ENCODE measurements at regions not wholly inside any gene's neighbourhood (a gene's known extent, or its start where the extent isn't known, plus 50 kb on each side); places are given as distances from the start of the nearest gene placed in this dataset.

DNA sequence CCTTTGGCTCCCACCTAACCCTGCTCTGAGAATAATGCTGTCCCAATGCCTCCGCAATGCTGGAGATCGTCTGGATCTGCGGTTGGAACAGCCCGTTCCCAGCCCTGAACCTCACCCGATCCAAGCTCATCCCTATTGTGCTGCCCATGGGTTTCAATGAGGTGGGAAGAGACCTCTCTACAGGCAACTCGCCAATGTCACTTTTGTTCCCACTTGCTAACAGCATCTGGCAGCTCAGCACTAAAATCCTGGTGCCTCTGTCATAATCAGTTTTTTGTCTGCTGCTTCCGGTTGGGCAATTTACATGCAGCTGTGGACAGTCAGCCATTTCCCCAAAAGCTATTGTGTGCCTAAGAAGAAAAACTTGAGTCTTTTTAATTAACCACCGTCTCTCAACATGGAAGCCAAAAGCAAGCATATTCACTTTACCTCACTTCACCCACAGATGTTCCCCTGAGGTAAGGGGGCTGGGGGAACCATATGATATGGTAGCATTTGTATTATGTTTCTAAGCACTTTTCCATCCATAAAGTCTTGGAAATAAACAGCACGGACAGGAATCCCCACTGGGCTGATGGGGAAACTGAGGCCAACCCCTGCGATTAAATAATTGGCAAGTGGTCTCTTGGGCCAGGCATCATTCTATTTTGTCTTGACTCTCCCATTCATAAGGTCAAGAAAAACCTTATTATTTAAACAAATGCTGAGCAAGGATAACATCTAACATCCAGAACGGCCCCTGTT is 159.2 kb upstream of the CDH5 start:
- DNase-seq (ENCODE audit: insufficient read length, low spot score) (no peak), FAIRE-seq (no peak)
- TF ChIP-seq, protein P1, sequence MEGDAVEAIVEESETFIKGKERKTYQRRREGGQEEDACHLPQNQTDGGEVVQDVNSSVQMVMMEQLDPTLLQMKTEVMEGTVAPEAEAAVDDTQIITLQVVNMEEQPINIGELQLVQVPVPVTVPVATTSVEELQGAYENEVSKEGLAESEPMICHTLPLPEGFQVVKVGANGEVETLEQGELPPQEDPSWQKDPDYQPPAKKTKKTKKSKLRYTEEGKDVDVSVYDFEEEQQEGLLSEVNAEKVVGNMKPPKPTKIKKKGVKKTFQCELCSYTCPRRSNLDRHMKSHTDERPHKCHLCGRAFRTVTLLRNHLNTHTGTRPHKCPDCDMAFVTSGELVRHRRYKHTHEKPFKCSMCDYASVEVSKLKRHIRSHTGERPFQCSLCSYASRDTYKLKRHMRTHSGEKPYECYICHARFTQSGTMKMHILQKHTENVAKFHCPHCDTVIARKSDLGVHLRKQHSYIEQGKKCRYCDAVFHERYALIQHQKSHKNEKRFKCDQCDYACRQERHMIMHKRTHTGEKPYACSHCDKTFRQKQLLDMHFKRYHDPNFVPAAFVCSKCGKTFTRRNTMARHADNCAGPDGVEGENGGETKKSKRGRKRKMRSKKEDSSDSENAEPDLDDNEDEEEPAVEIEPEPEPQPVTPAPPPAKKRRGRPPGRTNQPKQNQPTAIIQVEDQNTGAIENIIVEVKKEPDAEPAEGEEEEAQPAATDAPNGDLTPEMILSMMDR (IDR thresholded peaks at IDR 0.05; ENCODE audit: insufficient read depth, missing control alignments): no peak

DNA sequence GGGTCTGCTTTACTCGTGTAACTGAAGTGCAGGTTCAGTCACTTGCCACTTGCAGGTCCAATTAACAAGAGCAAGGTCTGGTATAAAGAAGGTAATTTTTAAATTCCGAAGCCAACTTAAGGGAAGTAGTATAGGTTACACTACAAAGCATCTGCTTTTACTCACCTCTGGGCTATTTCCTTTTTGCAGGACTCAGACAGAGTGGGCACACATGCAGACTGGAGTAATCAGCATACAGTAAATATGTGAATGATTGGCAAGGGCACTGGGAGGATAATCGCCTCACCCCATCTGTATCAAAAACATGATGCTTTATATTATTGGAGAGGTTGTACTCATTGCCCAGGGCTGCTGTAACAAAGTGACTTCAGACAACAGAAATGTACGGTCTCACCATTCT is 160.1 kb upstream of the CDH5 start:
- FAIRE-seq: no peak
- TF ChIP-seq, protein P1 (IDR thresholded peaks at IDR 0.05; ENCODE audit: insufficient read depth, missing control alignments): no peak

DNA sequence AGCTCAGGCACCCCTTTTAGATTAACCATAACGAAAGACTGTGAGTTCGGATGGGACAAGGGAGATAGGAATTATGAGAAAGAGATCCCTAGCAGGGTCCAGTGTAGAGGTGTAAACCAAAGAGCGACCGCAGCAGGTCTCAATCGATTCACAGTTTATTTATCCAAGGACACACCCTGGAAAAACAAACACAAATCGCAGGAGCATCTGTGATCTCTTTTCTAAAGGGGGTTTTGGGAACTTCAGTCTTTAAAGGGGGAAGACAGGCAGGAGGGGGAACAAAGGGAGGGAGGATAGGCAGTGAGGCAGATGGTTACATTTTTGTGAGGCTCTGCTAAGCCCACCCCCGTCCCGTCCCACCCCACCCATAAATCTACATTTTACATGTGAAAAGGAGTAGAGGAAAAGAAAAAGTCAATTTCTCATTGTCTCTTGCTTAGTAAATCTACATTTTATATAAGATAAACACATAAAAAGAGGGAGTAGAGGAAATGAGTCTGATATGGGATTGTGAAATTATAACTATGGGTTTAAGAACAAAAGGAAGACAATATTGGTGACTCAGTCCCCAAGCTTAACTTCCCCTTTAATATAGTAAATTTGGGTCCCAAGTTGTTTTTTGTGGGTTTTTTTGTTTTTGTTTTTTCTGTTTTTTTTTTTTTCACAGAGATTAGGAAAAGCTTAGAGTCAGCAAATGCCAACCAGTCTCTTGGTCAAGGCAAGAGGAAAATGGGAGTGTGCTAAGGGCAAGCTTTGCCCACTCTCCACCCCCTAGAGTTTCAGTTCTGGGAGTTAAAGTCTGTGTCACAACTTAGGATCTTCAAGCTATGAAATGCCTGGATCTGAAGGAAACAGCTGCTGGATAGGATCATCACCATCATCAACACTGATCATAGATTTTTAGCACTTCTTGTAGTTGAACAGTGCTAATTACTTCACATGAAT is 160.9 kb upstream of the CDH5 start:
- no peak for DNase-seq (ENCODE audit: insufficient read length, low spot score)
- TF ChIP-seq, protein P1 (IDR thresholded peaks at IDR 0.05; ENCODE audit: insufficient read depth, missing control alignments): no peak
- no peak for FAIRE-seq

More for the DNA sequence above, 160.1 kb upstream of the CDH5 start:
- no peak for DNase-seq (ENCODE audit: insufficient read length, low spot score)

DNA sequence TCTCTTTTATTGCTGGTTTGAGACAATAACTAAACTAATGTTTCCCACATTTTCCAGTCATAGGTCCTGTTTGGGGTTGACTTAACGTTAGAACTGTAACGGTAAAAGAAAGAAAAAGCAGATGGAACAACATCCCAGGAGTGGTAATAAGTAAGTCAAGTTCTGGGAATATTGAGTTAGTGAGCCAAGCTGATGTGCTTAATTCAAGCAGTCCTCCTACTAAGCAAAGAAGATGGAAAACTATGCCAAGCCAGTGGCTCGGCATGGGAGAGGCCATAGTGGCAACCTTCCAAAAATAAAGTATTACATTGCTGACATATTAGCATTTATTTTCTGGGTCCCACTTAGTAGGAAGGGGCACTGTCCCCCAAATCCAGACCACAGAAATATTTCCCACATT is 161.7 kb upstream of the CDH5 start:
- no peak for FAIRE-seq
- TF ChIP-seq, protein P1 (IDR thresholded peaks at IDR 0.05; ENCODE audit: insufficient read depth, missing control alignments): no peak
- DNase-seq (ENCODE audit: insufficient read length, low spot score): no peak

DNA sequence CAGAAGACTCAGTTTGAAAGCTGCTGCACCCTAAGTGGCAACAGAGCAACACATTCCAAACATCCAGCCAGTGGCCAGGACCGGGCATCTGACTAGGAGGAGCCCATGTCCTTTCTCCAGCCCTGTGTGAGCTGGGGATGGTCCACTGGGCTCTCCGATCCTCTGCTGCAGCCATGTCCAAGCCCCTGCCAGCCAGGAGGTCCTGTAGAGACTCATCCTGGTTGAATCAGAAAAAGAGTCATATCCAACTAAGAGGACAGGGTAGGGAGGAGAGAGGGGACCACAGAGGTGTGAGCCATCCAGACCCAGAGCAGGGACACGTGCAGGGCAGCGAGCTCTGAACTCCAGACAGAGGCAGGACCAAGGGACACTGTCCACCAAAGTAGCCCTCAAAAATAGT is 163.0 kb upstream of the CDH5 start:
- DNase-seq (ENCODE audit: insufficient read length, low spot score) (no peak), FAIRE-seq (no peak)
- TF ChIP-seq, protein P1 (IDR thresholded peaks at IDR 0.05; ENCODE audit: insufficient read depth, missing control alignments): no peak

DNA sequence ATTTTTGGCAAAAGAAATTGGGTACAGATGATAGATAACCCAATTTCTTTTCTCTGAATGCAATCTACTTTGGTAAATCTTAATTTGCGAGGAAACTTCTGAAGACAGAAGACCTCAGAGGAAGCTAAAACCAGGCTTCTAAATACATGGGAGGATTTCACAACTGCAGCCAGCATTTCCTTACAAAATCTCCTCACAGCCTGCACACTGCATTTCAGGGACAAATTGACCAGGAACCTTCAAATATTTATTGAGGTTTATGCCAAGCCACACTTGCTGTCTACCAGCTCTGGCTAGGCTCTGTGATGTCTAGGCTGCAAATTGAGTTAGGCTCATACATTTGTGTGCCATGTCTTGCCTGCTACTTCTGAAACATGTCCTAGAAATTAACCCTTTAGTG is 167.3 kb upstream of the CDH5 start:
- TF ChIP-seq, protein P1 (IDR thresholded peaks at IDR 0.05; ENCODE audit: insufficient read depth, missing control alignments): no peak
- FAIRE-seq: no peak
- no peak for DNase-seq (ENCODE audit: insufficient read length, low spot score)

Measured in D721Med (cell line).